HepG2 (cell line): ENCODE measurements at regions not wholly inside any gene's neighbourhood (a gene's known extent, or its start where the extent isn't known, plus 50 kb on each side); places are given as distances from the start of the nearest gene placed in this dataset.
A peak's percentile ranks its signal among the peaks of the same experiment; 100 is the strongest.

Source experiments
- ATAC-seq: fragments of 200-7000 bp; cut with Tn5 transposase; 3 replicates; pipeline ENCODE4 v1.9.1; 2020; ENCODE audit warnings: mild to moderate bottlenecking, moderate library complexity
- BruUV-seq: library from RNA; stranded (reverse); fragments of 400-500 nt; replicated peaks from 2 replicates; lab custom pipeline; 2021; lab: Mats Ljungman, UMichigan
- CTCF ChIA-PET: fragments of 300-600 bp; formaldehyde crosslinking; extraction: SDS; loops from one replicate; lab custom pipeline; 2021; ENCODE audit warnings: low total read pairs, inconsistent platforms, low intra/inter-chr PET ratio; lab: Yijun Ruan, JAX
- POLR2A ChIA-PET: fragments of 350-600 bp; sonication (Branson Sonifier 250); formaldehyde crosslinking; loops from one replicate; lab custom pipeline; 2020; ENCODE audit warnings: antibody characterized with exemption, inconsistent platforms; lab: Yijun Ruan, JAX
- DNase-seq: peaks from one replicate; pipeline ENCODE4 v3.0.0-alpha.2; 2015; ENCODE audit warnings: low spot score
- FAIRE-seq: peaks from 3 replicates; lab custom pipeline; 2011; peaks lifted over from hg19 to GRCh38; lab: Jason Lieb, UNC
- H2AFZ ChIP-seq: one replicate; pipeline ENCODE4 v1.6.1; 2011; ENCODE audit warnings: low read length, inconsistent platforms
- H3K27ac ChIP-seq: fragments of 300-600 bp; 3 replicates; pipeline ENCODE4 v1.8.0; 2011; ENCODE audit warnings: mixed run types, mild to moderate bottlenecking, mixed read lengths, low read length, inconsistent platforms; ENCODE audit not compliant: insufficient read depth; ENCODE audit errors: extremely low read length
- H3K27me3 ChIP-seq, 2 experiments: fragments of 200-600 bp in 1 of 2; 2 replicates in 1 of 2; 3 replicates in 1 of 2; pipeline versions ENCODE4 v1.6.0 to v1.8.0; 2011; ENCODE audit warnings: low read length in 2 of 2, mild to moderate bottlenecking in 2 of 2, moderate library complexity in 2 of 2, inconsistent platforms in 1 of 2; ENCODE audit not compliant: insufficient read depth in 2 of 2, control insufficient read depth in 1 of 2
- H3K36me3 ChIP-seq, 2 experiments: fragments of 200-600 bp in 1 of 2; replicated peaks in 1 of 2; 2 replicates in 1 of 2; 3 replicates in 1 of 2; pipeline versions ENCODE4 v1.5.1 to v1.8.0; 2011; ENCODE audit warnings: low read length in 2 of 2, inconsistent platforms in 1 of 2; ENCODE audit not compliant: insufficient read depth in 2 of 2, control insufficient read depth in 1 of 2
- H3K4me1 ChIP-seq: 2 replicates; pipeline ENCODE4 v1.5.1; 2012; ENCODE audit warnings: low read length, inconsistent platforms; ENCODE audit not compliant: insufficient read depth
- H3K4me2 ChIP-seq: 2 replicates; pipeline ENCODE4 v1.6.0; 2011; ENCODE audit warnings: low read depth, low read length, inconsistent platforms
- H3K4me3 ChIP-seq, 3 experiments: fragments of 200-600 bp in 1 of 3; sonication (generic), shearing (Covaris generic) in 1 of 3; replicated peaks in 1 of 3; 2 replicates each; pipeline ENCODE4 v1.5.1; 2011 to 2016; ENCODE audit warnings: low read length in 3 of 3, inconsistent platforms in 2 of 3, low read depth in 2 of 3, mild to moderate bottlenecking in 2 of 3, control low read depth in 1 of 3, mixed read lengths in 1 of 3; ENCODE audit not compliant: insufficient read depth in 1 of 3
- H3K79me2 ChIP-seq: one replicate; pipeline ENCODE4 v1.6.1; 2011; ENCODE audit warnings: low read length, inconsistent platforms; ENCODE audit not compliant: insufficient read depth
- H3K9ac ChIP-seq: 2 replicates; pipeline ENCODE4 v1.6.0; 2011; ENCODE audit warnings: mild to moderate bottlenecking, low read depth, low read length, inconsistent platforms; ENCODE audit not compliant: insufficient read depth
- H3K9me3 ChIP-seq: 2 replicates; pipeline ENCODE4 v1.5.1; 2012; ENCODE audit warnings: mild to moderate bottlenecking, low read length
- H4K20me1 ChIP-seq: 2 replicates; pipeline ENCODE4 v1.6.0; 2011; ENCODE audit warnings: inconsistent platforms, mild to moderate bottlenecking, low read length, moderate library complexity; ENCODE audit not compliant: insufficient read depth
- ATAD3A ChIP-seq: sonication (generic); formaldehyde crosslinking; IDR thresholded peaks from 2 replicates; pipeline ENCODE4 v1.4.0; 2020; ENCODE audit warnings: missing genetic modification reagents
- BORCS8-MEF2B ChIP-seq: sonication (generic); formaldehyde crosslinking; IDR thresholded peaks from 2 replicates; pipeline ENCODE4 v1.8.0; 2022; ENCODE audit warnings: mild to moderate bottlenecking, missing genetic modification reagents
- HDAC6 ChIP-seq: fragments of 200-600 bp; sonication (generic); IDR thresholded peaks from 2 replicates; pipeline ENCODE4 v1.7.0; 2017; ENCODE audit warnings: mild to moderate bottlenecking, antibody characterized with exemption, low read length, low read depth
- JDP2 ChIP-seq: sonication (generic); formaldehyde crosslinking; IDR thresholded peaks from 2 replicates; pipeline ENCODE4 v1.8.1; 2022; ENCODE audit warnings: missing genetic modification reagents, borderline replicate concordance
- NFIC ChIP-seq: IDR thresholded peaks from 2 replicates; pipeline ENCODE4 v1.6.1; 2012; ENCODE audit warnings: mild to moderate bottlenecking, low read length, inconsistent platforms
- SMC3 ChIP-seq: IDR thresholded peaks from 2 replicates; pipeline ENCODE4 v1.6.1; 2011; ENCODE audit warnings: low read length, improper control_type of control experiment
- ZBTB42 ChIP-seq: sonication (generic); formaldehyde crosslinking; IDR thresholded peaks from 2 replicates; pipeline ENCODE4 v1.5.0; 2020; ENCODE audit warnings: mild to moderate bottlenecking, missing genetic modification reagents
- ZNF263 ChIP-seq: sonication (generic); formaldehyde crosslinking; IDR thresholded peaks from 2 replicates; pipeline ENCODE4 v1.4.0; 2020; ENCODE audit warnings: missing genetic modification reagents
- ZNF30 ChIP-seq: sonication (generic); formaldehyde crosslinking; IDR thresholded peaks from 2 replicates; pipeline ENCODE4 v1.5.0; 2020; ENCODE audit warnings: mild to moderate bottlenecking, missing genetic modification reagents
- ZNF451 ChIP-seq: sonication (generic); formaldehyde crosslinking; IDR thresholded peaks from 2 replicates; pipeline ENCODE4 v1.5.0; 2020; ENCODE audit warnings: mild to moderate bottlenecking, missing genetic modification reagents
- ZNF564 ChIP-seq: sonication (generic); formaldehyde crosslinking; IDR thresholded peaks from 2 replicates; pipeline ENCODE4 v1.8.1; 2023; ENCODE audit warnings: mild to moderate bottlenecking, missing genetic modification reagents
- ZNF790 ChIP-seq: sonication (generic); formaldehyde crosslinking; IDR thresholded peaks from 2 replicates; pipeline ENCODE4 v1.8.0; 2022; ENCODE audit warnings: missing genetic modification reagents, mild to moderate bottlenecking, borderline replicate concordance
- ZSCAN20 ChIP-seq: sonication (generic); formaldehyde crosslinking; IDR thresholded peaks from 2 replicates; pipeline ENCODE4 v1.4.0; 2020; ENCODE audit warnings: missing genetic modification reagents, mild to moderate bottlenecking, borderline replicate concordance
- WGBS: methylation state at CpG from one replicate; pipeline ENCODE4 v1.1.6; 2017; ENCODE audit warnings: low lambda C conversion rate; 5-methylcytosine and 5-hydroxymethylcytosine counted together
- in situ Hi-C: cut with HindIII; loops from 2 replicates; pipeline ENCODE4 v1.10.0; 2017; ENCODE audit warnings: low pct_unique_long_range_greater_than_20kb; ENCODE audit not compliant: extremely low pct_ligation_motif_present
- intact Hi-C: fragments of 100-400 bp; cut with micrococcal nuclease; formaldehyde crosslinking; loops from one replicate; pipeline ENCODE4 v1.10.0; 2022; ENCODE audit not compliant: unreplicated experiment
- TF ChIP-seq, protein P1 (sequence below): fragments of 450-650 bp; IDR thresholded peaks from 2 replicates; pipeline ENCODE4 v1.6.1; 2016
- TF ChIP-seq, protein P2 (sequence below): sonication (generic); formaldehyde crosslinking; IDR thresholded peaks from 2 replicates; pipeline ENCODE4 v1.5.1; 2020; ENCODE audit warnings: mild to moderate bottlenecking, missing genetic modification reagents, borderline replicate concordance
- TF ChIP-seq, protein P3 (sequence below): sonication (generic); formaldehyde crosslinking; IDR thresholded peaks from 2 replicates; pipeline ENCODE4 v1.9.0; 2021; ENCODE audit warnings: missing genetic modification reagents, borderline replicate concordance

DNA sequence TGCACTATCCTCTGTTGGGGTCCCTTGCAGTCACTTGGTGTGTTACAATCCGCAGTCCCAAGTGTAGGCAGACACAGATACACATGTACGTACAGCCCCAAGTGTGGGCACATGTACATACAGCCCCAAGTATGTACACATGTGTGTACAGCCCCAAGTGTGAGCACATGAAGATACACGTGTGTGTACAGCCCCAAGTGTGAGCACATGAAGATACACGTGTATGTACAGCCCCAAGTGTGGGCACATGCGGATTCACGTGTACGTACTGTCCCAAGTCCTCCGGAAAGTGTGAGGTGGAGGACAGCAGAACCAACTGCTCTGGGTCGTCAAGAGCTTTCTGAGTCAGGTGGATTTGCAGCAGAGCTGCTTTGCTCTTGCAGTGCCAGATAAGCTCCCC, 440.0 kb downstream of the ZNF516 start:
- Histone ChIP-seq H4K20me1 (no peaks in the 10 kb centered on the region), H3K27ac (no peak overlapping the region), H2AFZ (no peak overlapping the region), H3K9ac (no peak overlapping the region), H3K4me1 (no peaks in the 10 kb centered on the region), H3K4me3 (no peak overlapping the region), H3K4me2 (no peak overlapping the region), H3K79me2 (no peaks in the 10 kb centered on the region), H3K36me3 (no peaks in the 10 kb centered on the region), H3K27me3 (peaks cover 0 to 19% of the 10 kb centered on the region in 2 experiments; a peak in 2 of 5 replicates), H3K9me3 (no peaks in the 10 kb centered on the region)
- no peak for TF ChIP-seq NFIC
- TF ChIP-seq, protein P1, sequence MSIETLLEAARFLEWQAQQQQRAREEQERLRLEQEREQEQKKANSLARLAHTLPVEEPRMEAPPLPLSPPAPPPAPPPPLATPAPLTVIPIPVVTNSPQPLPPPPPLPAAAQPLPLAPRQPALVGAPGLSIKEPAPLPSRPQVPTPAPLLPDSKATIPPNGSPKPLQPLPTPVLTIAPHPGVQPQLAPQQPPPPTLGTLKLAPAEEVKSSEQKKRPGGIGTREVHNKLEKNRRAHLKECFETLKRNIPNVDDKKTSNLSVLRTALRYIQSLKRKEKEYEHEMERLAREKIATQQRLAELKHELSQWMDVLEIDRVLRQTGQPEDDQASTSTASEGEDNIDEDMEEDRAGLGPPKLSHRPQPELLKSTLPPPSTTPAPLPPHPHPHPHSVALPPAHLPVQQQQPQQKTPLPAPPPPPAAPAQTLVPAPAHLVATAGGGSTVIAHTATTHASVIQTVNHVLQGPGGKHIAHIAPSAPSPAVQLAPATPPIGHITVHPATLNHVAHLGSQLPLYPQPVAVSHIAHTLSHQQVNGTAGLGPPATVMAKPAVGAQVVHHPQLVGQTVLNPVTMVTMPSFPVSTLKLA = peak; percentile 94
- in situ Hi-C loops = no loop called here
- ChIA-PET POLR2A (no interaction called here), CTCF (no interaction called here)
- DNase-seq (no peak), FAIRE-seq (no peak), ATAC-seq (no peak)
- no TSS peak for BruUV-seq
- intact Hi-C loops = no loop called here
- WGBS = 40% methylated on average over 6 of the region's 9 CpGs

DNA sequence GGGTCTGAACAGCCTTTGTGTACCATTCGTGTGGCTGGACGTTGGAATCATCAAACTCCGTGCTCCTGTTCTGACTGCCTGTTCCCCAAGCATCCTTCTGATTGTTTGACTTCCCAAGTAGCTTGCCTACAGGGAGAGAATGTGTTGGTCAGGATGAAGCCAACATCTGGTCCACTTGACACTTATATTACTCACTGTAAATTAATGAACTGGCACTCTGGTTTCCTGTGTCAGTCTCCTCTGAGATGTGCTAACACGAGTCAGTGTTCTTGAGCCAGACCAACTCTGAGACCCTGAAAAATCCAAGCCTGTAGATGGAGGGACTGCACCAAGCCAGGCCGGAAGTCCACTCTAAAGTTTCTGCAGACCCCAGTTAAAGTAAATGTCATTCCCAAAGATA, 440.9 kb downstream of the ZNF516 start:
- in situ Hi-C loops (no loop called here), intact Hi-C loops (no loop called here)
- Histone ChIP-seq H3K36me3 (no peaks in the 10 kb centered on the region), H3K4me2 (no peak overlapping the region), H3K9ac (no peak overlapping the region), H3K27me3 (peaks cover 0 to 19% of the 10 kb centered on the region in 2 experiments; a peak in 2 of 5 replicates), H3K9me3 (no peaks in the 10 kb centered on the region), H3K4me3 (no peak overlapping the region), H4K20me1 (no peaks in the 10 kb centered on the region), H3K27ac (no peak overlapping the region), H2AFZ (no peak overlapping the region), H3K79me2 (no peaks in the 10 kb centered on the region), H3K4me1 (no peaks in the 10 kb centered on the region)
- ChIA-PET POLR2A (no interaction called here), CTCF (no interaction called here)
- no peak for FAIRE-seq
- no TSS peak for BruUV-seq
- ATAC-seq = no peak
- no peak for DNase-seq
- WGBS = 8% methylated on average over 2 of the region's 5 CpGs
- TF ChIP-seq ATAD3A (CRISPR knock-in tag) (no peak), SMC3 (no peak), ZNF790 (CRISPR knock-in tag) (no peak), ZNF451 (CRISPR knock-in tag) (no peak), ZNF263 (CRISPR knock-in tag) (no peak), ZBTB42 (CRISPR knock-in tag) (no peak), ZNF30 (CRISPR knock-in tag) (no peak), ZSCAN20 (CRISPR knock-in tag) (no peak), JDP2 (CRISPR knock-in tag) (no peak), ZNF564 (CRISPR knock-in tag) (no peak), BORCS8-MEF2B (CRISPR knock-in tag) (no peak), HDAC6 (no peak)
- TF ChIP-seq, protein P2, sequence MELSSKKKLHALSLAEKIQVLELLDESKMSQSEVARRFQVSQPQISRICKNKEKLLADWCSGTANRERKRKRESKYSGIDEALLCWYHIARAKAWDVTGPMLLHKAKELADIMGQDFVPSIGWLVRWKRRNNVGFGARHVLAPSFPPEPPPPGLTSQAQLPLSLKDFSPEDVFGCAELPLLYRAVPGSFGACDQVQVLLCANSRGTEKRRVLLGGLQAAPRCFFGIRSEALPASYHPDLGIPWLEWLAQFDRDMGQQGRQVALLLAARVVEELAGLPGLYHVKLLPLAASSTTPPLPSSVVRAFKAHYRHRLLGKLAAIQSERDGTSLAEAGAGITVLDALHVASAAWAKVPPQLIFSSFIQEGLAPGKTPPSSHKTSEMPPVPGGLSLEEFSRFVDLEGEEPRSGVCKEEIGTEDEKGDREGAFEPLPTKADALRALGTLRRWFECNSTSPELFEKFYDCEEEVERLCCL (CRISPR knock-in tag) = no peak
- TF ChIP-seq, protein P3, sequence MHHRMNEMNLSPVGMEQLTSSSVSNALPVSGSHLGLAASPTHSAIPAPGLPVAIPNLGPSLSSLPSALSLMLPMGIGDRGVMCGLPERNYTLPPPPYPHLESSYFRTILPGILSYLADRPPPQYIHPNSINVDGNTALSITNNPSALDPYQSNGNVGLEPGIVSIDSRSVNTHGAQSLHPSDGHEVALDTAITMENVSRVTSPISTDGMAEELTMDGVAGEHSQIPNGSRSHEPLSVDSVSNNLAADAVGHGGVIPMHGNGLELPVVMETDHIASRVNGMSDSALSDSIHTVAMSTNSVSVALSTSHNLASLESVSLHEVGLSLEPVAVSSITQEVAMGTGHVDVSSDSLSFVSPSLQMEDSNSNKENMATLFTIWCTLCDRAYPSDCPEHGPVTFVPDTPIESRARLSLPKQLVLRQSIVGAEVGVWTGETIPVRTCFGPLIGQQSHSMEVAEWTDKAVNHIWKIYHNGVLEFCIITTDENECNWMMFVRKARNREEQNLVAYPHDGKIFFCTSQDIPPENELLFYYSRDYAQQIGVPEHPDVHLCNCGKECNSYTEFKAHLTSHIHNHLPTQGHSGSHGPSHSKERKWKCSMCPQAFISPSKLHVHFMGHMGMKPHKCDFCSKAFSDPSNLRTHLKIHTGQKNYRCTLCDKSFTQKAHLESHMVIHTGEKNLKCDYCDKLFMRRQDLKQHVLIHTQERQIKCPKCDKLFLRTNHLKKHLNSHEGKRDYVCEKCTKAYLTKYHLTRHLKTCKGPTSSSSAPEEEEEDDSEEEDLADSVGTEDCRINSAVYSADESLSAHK = no peak
